ENCODE measurements at regions not wholly inside any gene's neighbourhood (a gene's known extent, or its start where the extent isn't known, plus 50 kb on each side); places are given as distances from the start of the nearest gene placed in this dataset.
"Not testable (repeated sequence)": the region's sequence is repeated elsewhere in the genome, so short reads cannot be mapped to it uniquely, and the experiment has no call there.

DNA sequence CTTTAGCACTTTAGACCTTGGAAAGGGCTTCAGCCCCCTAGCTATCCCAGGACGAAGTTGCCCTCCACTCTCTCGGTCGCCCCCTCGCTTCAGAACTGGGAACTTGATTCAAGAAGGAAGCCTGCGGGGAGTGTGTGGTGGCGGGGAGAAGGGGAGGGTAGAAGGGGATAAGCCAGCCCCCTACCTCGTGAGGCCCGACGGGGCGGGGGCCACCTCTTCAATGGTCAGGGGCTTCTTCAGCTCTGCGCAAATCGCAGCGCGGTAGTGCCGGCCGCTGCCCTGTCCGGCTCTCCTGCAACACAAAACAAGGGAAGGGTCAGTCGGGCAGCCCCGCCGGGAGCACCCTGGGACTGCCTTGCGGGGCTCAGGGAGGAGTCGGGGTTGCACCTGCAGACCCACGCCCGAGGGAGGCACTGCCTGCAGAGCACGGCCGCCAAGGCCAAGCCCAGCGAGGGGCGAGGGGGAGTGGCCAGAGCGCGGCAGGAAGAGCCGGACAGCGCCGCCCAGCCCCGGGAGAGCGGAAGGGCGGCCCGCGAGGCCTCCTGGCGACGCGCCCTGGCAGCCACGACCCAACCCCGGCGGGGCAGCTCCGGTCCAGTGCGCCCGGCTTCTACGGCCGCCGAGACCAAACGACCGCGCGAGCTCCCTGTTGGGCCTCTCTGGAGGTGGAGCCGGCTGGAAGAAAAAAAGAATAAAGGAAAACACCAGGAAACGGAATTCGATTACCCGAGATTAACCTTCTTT, 56.2 kb upstream of the RASAL2 start:
- Histone ChIP-seq H3K4me3 (ENCODE audit: low read length) (peak overlapping the region; percentile 72), H3K9ac (ENCODE audit: low read depth, low read length) (peak overlapping the region; percentile 85), H3K9me3 (replicated peaks; ENCODE audit: low read length) (no peaks in the 10 kb centered on the region)

DNA sequence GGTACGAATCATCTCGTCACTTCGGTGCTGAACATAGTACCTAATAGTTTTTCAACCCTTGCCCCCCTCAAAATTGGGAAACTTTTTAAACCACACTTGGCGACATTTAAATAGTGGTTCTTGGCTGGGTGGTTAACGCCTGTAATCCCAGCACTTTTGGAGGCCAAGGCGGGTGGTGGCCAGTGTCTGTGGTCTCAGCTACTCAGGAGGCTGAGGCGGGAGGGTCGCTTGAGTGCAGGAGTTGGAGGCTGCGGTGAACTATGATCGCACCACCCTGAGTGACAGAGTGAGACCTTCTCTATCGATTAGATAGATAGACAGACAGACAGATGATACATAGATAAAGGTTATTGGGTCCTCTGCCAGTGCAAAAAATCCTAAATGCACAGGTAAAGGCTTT, 55.5 kb upstream of the RASAL2 start:
- peaks cover 10% of the 10 kb centered on the region for H3K4me1 ChIP-seq (ENCODE audit: control insufficient read depth, insufficient read depth, low read length)
- H3K4me2 ChIP-seq (ENCODE audit: low read length): peak overlapping the region; percentile 88
- peak overlapping the region; percentile 72 for H3K4me3 ChIP-seq (ENCODE audit: low read length)
- H3K9ac ChIP-seq (ENCODE audit: low read depth, low read length): peak overlapping the region; percentile 85
- no peaks in the 10 kb centered on the region for H3K9me3 ChIP-seq (replicated peaks; ENCODE audit: low read length)
- no peaks in the 10 kb centered on the region for H3K36me3 ChIP-seq (ENCODE audit: insufficient read depth, low read length)
- H3K27me3 ChIP-seq (ENCODE audit: control insufficient read depth, insufficient read depth, low read length): no peaks in the 10 kb centered on the region

More for the DNA sequence above, 56.2 kb upstream of the RASAL2 start:
- Histone ChIP-seq H3K36me3 (ENCODE audit: insufficient read depth, low read length) (no peaks in the 10 kb centered on the region), H3K27me3 (ENCODE audit: control insufficient read depth, insufficient read depth, low read length) (no peaks in the 10 kb centered on the region), H3K4me1 (ENCODE audit: control insufficient read depth, insufficient read depth, low read length) (peaks cover 10% of the 10 kb centered on the region), H3K4me2 (ENCODE audit: low read length) (peak overlapping the region; percentile 88)

DNA sequence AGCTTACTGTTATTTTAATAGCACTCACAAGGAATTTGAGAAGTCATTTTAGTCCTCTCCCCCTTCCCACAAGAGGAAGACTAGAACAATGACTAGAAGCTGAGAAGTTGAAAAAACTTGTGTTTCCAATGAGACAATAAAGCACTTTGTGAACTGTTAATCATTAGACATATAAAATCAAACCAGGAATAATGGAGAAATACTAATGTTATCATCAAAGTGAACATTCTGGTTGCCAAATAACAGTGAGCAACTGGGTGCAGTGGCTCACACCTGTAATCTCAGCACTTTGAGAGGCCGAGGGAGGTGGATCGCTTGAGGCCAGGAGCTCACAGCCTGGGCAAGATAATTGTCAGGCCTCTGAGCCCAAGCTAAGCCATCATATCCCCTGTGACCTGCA, 54.0 kb upstream of the RASAL2 start:
- no peaks in the 10 kb centered on the region for H3K9me3 ChIP-seq (replicated peaks; ENCODE audit: low read length)
- H3K4me3 ChIP-seq (ENCODE audit: low read length): no peak overlapping the region
- peaks cover 5% of the 10 kb centered on the region for H3K4me1 ChIP-seq (ENCODE audit: control insufficient read depth, insufficient read depth, low read length)
- H3K4me2 ChIP-seq (ENCODE audit: low read length): no peak overlapping the region
- H3K27me3 ChIP-seq (ENCODE audit: control insufficient read depth, insufficient read depth, low read length): no peaks in the 10 kb centered on the region
- H3K9ac ChIP-seq (ENCODE audit: low read depth, low read length): no peak overlapping the region
- H3K36me3 ChIP-seq (ENCODE audit: insufficient read depth, low read length): no peaks in the 10 kb centered on the region

DNA sequence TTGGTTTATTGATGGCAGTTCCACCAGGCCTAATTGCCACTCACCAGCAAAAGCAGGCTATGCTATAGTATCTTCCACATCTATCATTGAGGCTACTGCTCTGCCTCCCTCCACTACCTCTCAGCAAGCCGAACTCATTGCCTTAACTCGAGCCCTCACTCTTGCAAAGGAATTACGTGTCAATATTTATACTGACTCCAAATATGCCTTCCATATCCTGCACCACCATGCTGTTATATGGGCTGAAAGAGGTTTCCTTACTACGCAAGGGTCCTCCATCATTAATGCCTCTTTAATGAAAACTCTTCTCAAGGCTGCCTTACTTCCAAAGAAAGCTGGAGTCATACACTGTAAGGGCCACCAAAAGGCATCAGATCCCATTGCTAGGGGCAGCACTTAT, 50.0 kb upstream of the RASAL2 start:
- not testable (repeated sequence) for H3K4me3 ChIP-seq (ENCODE audit: low read length); H3K36me3 ChIP-seq (ENCODE audit: insufficient read depth, low read length); H3K9ac ChIP-seq (ENCODE audit: low read depth, low read length); H3K4me1 ChIP-seq (ENCODE audit: control insufficient read depth, insufficient read depth, low read length); H3K27me3 ChIP-seq (ENCODE audit: control insufficient read depth, insufficient read depth, low read length); H3K4me2 ChIP-seq (ENCODE audit: low read length); H3K9me3 ChIP-seq (replicated peaks; ENCODE audit: low read length)
